ENCODE measurements at regions not wholly inside any gene's neighbourhood (a gene's known extent, or its start where the extent isn't known, plus 50 kb on each side); places are given as distances from the start of the nearest gene placed in this dataset.

- no peak for TF ChIP-seq CTCF (IDR thresholded peaks at IDR 0.05)
- no peaks in the 10 kb centered on the region for H3K4me1 ChIP-seq
- H3K27ac ChIP-seq = no peak overlapping the region
- no peaks in the 10 kb centered on the region for H3K9me3 ChIP-seq
- no peak overlapping the region for H3K4me3 ChIP-seq
- H3K36me3 ChIP-seq = no peaks in the 10 kb centered on the region
- H3K27me3 ChIP-seq = no peaks in the 10 kb centered on the region
- intact Hi-C loops (cut with DNase I) = no loop called here
- ATAC-seq (no peak), DNase-seq (no peak)
Observed at GRCh38 chr2:212638694-212639093, 100.1 kb upstream of the ERBB4 start.

GRCh38 chr2:212628586-212628985, 90.0 kb upstream of the ERBB4 start:
- ATAC-seq (no peak), DNase-seq (no peak)
- Histone ChIP-seq H3K27ac (no peak overlapping the region), H3K27me3 (no peaks in the 10 kb centered on the region), H3K9me3 (no peaks in the 10 kb centered on the region), H3K4me3 (no peak overlapping the region), H3K36me3 (no peaks in the 10 kb centered on the region), H3K4me1 (no peaks in the 10 kb centered on the region)
- intact Hi-C loops (cut with DNase I) = no loop called here
- no peak for TF ChIP-seq CTCF (IDR thresholded peaks at IDR 0.05)

GRCh38 chr2:212626371-212626918, 87.8 kb upstream of the ERBB4 start:
- ATAC-seq = no peak
- no peak for DNase-seq
- Histone ChIP-seq H3K9me3 (no peaks in the 10 kb centered on the region), H3K36me3 (no peaks in the 10 kb centered on the region), H3K27me3 (no peaks in the 10 kb centered on the region), H3K4me3 (no peak overlapping the region), H3K27ac (no peak overlapping the region), H3K4me1 (no peaks in the 10 kb centered on the region)
- intact Hi-C loops (cut with DNase I) = no loop called here
- no peak for TF ChIP-seq CTCF (IDR thresholded peaks at IDR 0.05)

- Histone ChIP-seq H3K36me3 (no peaks in the 10 kb centered on the region), H3K27ac (no peak overlapping the region), H3K9me3 (no peaks in the 10 kb centered on the region), H3K4me1 (no peaks in the 10 kb centered on the region), H3K27me3 (no peaks in the 10 kb centered on the region), H3K4me3 (no peak overlapping the region)
- TF ChIP-seq CTCF (IDR thresholded peaks at IDR 0.05) = no peak
- DNase-seq = no peak
- no peak for ATAC-seq
- intact Hi-C loops (cut with DNase I) = no loop called here
Observed at GRCh38 chr2:212619954-212620353, 81.4 kb upstream of the ERBB4 start.

- ATAC-seq (no peak), DNase-seq (no peak)
- intact Hi-C loops (cut with DNase I) = no loop called here
- Histone ChIP-seq H3K27me3 (no peaks in the 10 kb centered on the region), H3K27ac (no peak overlapping the region), H3K4me1 (no peaks in the 10 kb centered on the region), H3K9me3 (no peaks in the 10 kb centered on the region), H3K36me3 (no peaks in the 10 kb centered on the region), H3K4me3 (no peak overlapping the region)
- no peak for TF ChIP-seq CTCF (IDR thresholded peaks at IDR 0.05)
Observed at GRCh38 chr2:212618636-212619035, 80.0 kb upstream of the ERBB4 start.

- ATAC-seq (no peak), DNase-seq (no peak)
- no peaks in the 10 kb centered on the region for H3K4me1 ChIP-seq
- no peak overlapping the region for H3K27ac ChIP-seq
- TF ChIP-seq CTCF (IDR thresholded peaks at IDR 0.05) = no peak
- no peaks in the 10 kb centered on the region for H3K27me3 ChIP-seq
- H3K4me3 ChIP-seq = no peak overlapping the region
- intact Hi-C loops (cut with DNase I) = no loop called here
- H3K9me3 ChIP-seq = no peaks in the 10 kb centered on the region
- H3K36me3 ChIP-seq = no peaks in the 10 kb centered on the region
Observed at GRCh38 chr2:212610872-212611425, 72.3 kb upstream of the ERBB4 start.

Measured in upper lobe of right lung (tissue), 1 donor.